MM.1S (cell line): ENCODE measurements at regions not wholly inside any gene's neighbourhood (a gene's known extent, or its start where the extent isn't known, plus 50 kb on each side); places are given as distances from the start of the nearest gene placed in this dataset.

ENCODE experiments used
- DNase-seq: peaks from one replicate; pipeline ENCODE4 v3.0.0-alpha.2; 2015
- H2AFZ ChIP-seq: fragments of 300-600 bp; sonication (generic); 2 replicates; pipeline ENCODE4 v1.6.0; 2016; ENCODE audit warnings: antibody characterized with exemption, low read length
- H3F3A ChIP-seq: fragments of 300-600 bp; sonication (generic); 2 replicates; pipeline ENCODE4 v1.6.1; 2016; ENCODE audit warnings: mild to moderate bottlenecking, antibody characterized with exemption, low read length, moderate library complexity, mixed read lengths; ENCODE audit not compliant: insufficient read depth
- H3K27ac ChIP-seq: fragments of 300-600 bp; sonication (generic); 2 replicates; pipeline ENCODE4 v1.5.1; 2016; ENCODE audit warnings: mild to moderate bottlenecking, low read length
- H3K27me3 ChIP-seq: fragments of 300-600 bp; sonication (generic); replicated peaks from 2 replicates; pipeline ENCODE4 v1.6.0; 2016; ENCODE audit warnings: low read length; ENCODE audit not compliant: insufficient read depth
- H3K36me3 ChIP-seq: fragments of 300-600 bp; sonication (generic); replicated peaks from 2 replicates; pipeline ENCODE4 v1.6.1; 2016; ENCODE audit warnings: mild to moderate bottlenecking, low read length, mixed read lengths; ENCODE audit not compliant: insufficient read depth
- H3K4me1 ChIP-seq: fragments of 300-600 bp; sonication (generic); 2 replicates; pipeline ENCODE4 v1.6.1; 2016; ENCODE audit warnings: low read length, mixed read lengths
- H3K4me2 ChIP-seq: fragments of 300-600 bp; sonication (generic); 2 replicates; pipeline ENCODE4 v1.6.0; 2016; ENCODE audit warnings: low read depth, low read length
- H3K4me3 ChIP-seq: fragments of 300-600 bp; sonication (generic); 2 replicates; pipeline ENCODE4 v1.5.1; 2016; ENCODE audit warnings: low read length, mixed read lengths
- H3K79me2 ChIP-seq: fragments of 300-600 bp; sonication (generic); 2 replicates; pipeline ENCODE4 v1.6.1; 2016; ENCODE audit warnings: mixed run types, low read length, mixed read lengths
- H3K9ac ChIP-seq: fragments of 300-600 bp; sonication (generic); 2 replicates; pipeline ENCODE4 v1.6.1; 2016; ENCODE audit warnings: low read length, mixed read lengths
- H3K9me2 ChIP-seq: fragments of 300-600 bp; sonication (generic); replicated peaks from 2 replicates; pipeline ENCODE4 v1.6.1; 2016; ENCODE audit warnings: mild to moderate bottlenecking, low read length, mixed read lengths; ENCODE audit not compliant: insufficient read depth
- H3K9me3 ChIP-seq: fragments of 300-600 bp; sonication (generic); replicated peaks from 2 replicates; pipeline ENCODE4 v1.6.1; 2016; ENCODE audit warnings: mild to moderate bottlenecking, low read length, mixed read lengths; ENCODE audit not compliant: insufficient read depth
- H4K20me1 ChIP-seq: fragments of 300-600 bp; sonication (generic); 2 replicates; pipeline ENCODE4 v1.6.1; 2016; ENCODE audit warnings: mild to moderate bottlenecking, low read length, moderate library complexity, mixed read lengths; ENCODE audit not compliant: insufficient read depth
- EZH2 ChIP-seq: fragments of 300-600 bp; sonication (generic); optimal IDR thresholded peaks from 2 replicates; pipeline ENCODE3; 2017; ENCODE audit warnings: low read depth, mild to moderate bottlenecking, antibody characterized with exemption, low read length, mixed read lengths
- EZH2phosphoT487 ChIP-seq: fragments of 300-600 bp; sonication (generic); IDR thresholded peaks from 2 replicates; pipeline ENCODE4 v1.6.1; 2018; ENCODE audit warnings: antibody characterized with exemption, low read length
- TF ChIP-seq, protein P1 (sequence below): fragments of 300-600 bp; sonication (generic); IDR thresholded peaks from 2 replicates; pipeline ENCODE4 v1.5.1; 2016; ENCODE audit warnings: antibody characterized with exemption, low read length, mixed read lengths

DNA sequence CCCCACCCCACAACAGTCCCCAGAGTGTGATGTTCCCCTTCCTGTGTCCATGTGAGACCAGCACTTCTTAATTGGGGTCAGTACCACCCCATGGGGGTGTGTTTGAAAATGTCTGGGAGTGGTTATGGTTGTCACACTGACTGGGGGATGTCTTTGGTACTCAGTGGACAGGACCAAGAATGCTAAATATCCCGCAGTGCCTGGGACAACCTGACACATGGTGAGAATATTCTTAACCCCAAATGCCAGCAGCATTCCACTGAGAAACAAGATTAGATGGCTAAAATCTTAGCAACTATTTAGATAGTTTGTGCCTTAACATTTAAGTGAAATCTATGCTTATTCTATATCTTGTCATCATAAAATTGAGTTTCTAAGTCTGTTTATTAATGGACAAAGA is 177.5 kb upstream of the ZBED5 start:
- Histone ChIP-seq H3K9me2 (no peaks in the 10 kb centered on the region), H4K20me1 (no peaks in the 10 kb centered on the region), H3K4me2 (no peak overlapping the region), H3K9me3 (no peaks in the 10 kb centered on the region), H3K9ac (no peak overlapping the region), H3K4me1 (no peaks in the 10 kb centered on the region), H3K27ac (no peak overlapping the region), H3K27me3 (no peaks in the 10 kb centered on the region), H3K79me2 (no peaks in the 10 kb centered on the region), H3K36me3 (no peaks in the 10 kb centered on the region), H2AFZ (no peak overlapping the region), H3F3A (no peaks in the 10 kb centered on the region), H3K4me3 (no peak overlapping the region)
- TF ChIP-seq EZH2 (no peak), EZH2phosphoT487 (no peak)
- TF ChIP-seq, protein P1, sequence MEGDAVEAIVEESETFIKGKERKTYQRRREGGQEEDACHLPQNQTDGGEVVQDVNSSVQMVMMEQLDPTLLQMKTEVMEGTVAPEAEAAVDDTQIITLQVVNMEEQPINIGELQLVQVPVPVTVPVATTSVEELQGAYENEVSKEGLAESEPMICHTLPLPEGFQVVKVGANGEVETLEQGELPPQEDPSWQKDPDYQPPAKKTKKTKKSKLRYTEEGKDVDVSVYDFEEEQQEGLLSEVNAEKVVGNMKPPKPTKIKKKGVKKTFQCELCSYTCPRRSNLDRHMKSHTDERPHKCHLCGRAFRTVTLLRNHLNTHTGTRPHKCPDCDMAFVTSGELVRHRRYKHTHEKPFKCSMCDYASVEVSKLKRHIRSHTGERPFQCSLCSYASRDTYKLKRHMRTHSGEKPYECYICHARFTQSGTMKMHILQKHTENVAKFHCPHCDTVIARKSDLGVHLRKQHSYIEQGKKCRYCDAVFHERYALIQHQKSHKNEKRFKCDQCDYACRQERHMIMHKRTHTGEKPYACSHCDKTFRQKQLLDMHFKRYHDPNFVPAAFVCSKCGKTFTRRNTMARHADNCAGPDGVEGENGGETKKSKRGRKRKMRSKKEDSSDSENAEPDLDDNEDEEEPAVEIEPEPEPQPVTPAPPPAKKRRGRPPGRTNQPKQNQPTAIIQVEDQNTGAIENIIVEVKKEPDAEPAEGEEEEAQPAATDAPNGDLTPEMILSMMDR = no peak
- DNase-seq = no peak

GRCh38 chr11:11034476-11034875 is 176.6 kb upstream of the ZBED5 start:
- Histone ChIP-seq H3K79me2 (no peaks in the 10 kb centered on the region), H3K36me3 (no peaks in the 10 kb centered on the region), H3K27ac (no peak overlapping the region), H3K27me3 (no peaks in the 10 kb centered on the region), H3K9ac (no peak overlapping the region), H3K9me2 (no peaks in the 10 kb centered on the region), H2AFZ (no peak overlapping the region), H3K9me3 (no peaks in the 10 kb centered on the region), H3F3A (no peaks in the 10 kb centered on the region), H3K4me2 (no peak overlapping the region), H3K4me1 (no peaks in the 10 kb centered on the region), H3K4me3 (no peak overlapping the region), H4K20me1 (no peaks in the 10 kb centered on the region)
- no peak for TF ChIP-seq EZH2phosphoT487
- TF ChIP-seq EZH2 = no peak
- TF ChIP-seq, protein P1 = no peak
- DNase-seq = no peak

DNA sequence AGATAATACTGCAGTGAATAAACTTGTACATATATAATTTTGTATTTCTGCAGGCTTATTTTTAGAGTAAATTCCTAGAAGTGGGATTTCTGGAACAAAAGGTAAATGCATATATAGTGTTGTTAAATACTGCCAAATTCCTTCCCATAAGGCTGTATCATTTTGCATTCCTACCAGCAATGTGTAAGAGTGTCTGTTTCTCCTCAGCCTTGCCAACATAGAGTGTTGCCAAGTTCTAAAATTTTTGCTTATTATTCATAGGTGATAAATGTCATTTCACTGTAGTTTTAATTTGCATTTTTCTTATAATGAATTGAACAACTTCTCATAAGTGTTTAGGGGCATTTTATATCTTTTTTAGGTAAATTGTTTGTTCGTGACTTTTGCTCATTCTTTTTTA is 174.2 kb upstream of the ZBED5 start:
- Histone ChIP-seq H3K4me1 (no peaks in the 10 kb centered on the region), H4K20me1 (no peaks in the 10 kb centered on the region), H3K9me2 (no peaks in the 10 kb centered on the region), H3K9me3 (no peaks in the 10 kb centered on the region), H3K27ac (no peak overlapping the region), H3K9ac (no peak overlapping the region), H3K79me2 (no peaks in the 10 kb centered on the region), H3K27me3 (no peaks in the 10 kb centered on the region), H3F3A (no peaks in the 10 kb centered on the region), H3K36me3 (no peaks in the 10 kb centered on the region), H2AFZ (no peak overlapping the region), H3K4me2 (no peak overlapping the region), H3K4me3 (no peak overlapping the region)
- no peak for TF ChIP-seq EZH2
- TF ChIP-seq EZH2phosphoT487 = no peak
- TF ChIP-seq, protein P1 = no peak
- no peak for DNase-seq
